GM23338 (cell line): ENCODE measurements at regions not wholly inside any gene's neighbourhood (a gene's known extent, or its start where the extent isn't known, plus 50 kb on each side); places are given as distances from the start of the nearest gene placed in this dataset.

Source experiments
- CREB1 ChIP-seq: fragments of 250-450 bp; sonication (Bioruptor Pico); IDR thresholded peaks from 2 replicates; pipeline ENCODE4 v1.5.0; 2020; ENCODE audit warnings: low read depth, mild to moderate bottlenecking, moderate library complexity
- EZH2 ChIP-seq: fragments of 200-600 bp; sonication (generic); IDR thresholded peaks from one replicate; pipeline ENCODE4 v1.8.0; 2017; ENCODE audit warnings: antibody characterized with exemption, mild to moderate bottlenecking, low read depth; ENCODE audit not compliant: unreplicated experiment
- EZH2phosphoT487 ChIP-seq: fragments of 200-600 bp; sonication (generic); IDR thresholded peaks from one replicate; pipeline ENCODE4 v1.8.1; 2018; ENCODE audit warnings: antibody characterized with exemption; ENCODE audit not compliant: unreplicated experiment
- JUNB ChIP-seq: IDR thresholded peaks from one replicate; pipeline ENCODE4 v1.6.1; 2016; ENCODE audit warnings: antibody characterized with exemption; ENCODE audit not compliant: unreplicated experiment
- POLR2AphosphoS5 ChIP-seq: IDR thresholded peaks from 2 replicates; pipeline ENCODE4 v1.6.1; 2016; ENCODE audit warnings: antibody characterized with exemption, low read depth
- STAT1 ChIP-seq: IDR thresholded peaks from one replicate; pipeline ENCODE4 v1.6.1; 2016; ENCODE audit warnings: antibody characterized with exemption; ENCODE audit not compliant: unreplicated experiment
- TF ChIP-seq, protein P1 (sequence below), 2 experiments: fragments of 200-600 bp in 1 of 2; sonication (generic) in 1 of 2; conservative IDR thresholded peaks; 2 replicates each; pipeline versions ENCODE4 v1.5.1 to v1.6.1; 2016 to 2017; ENCODE audit warnings: antibody characterized with exemption in 2 of 2, low read depth in 2 of 2, mild to moderate bottlenecking in 2 of 2, moderate library complexity in 1 of 2
- TF ChIP-seq, protein P2 (sequence below): IDR thresholded peaks from one replicate; pipeline ENCODE4 v1.6.1; 2018; ENCODE audit warnings: antibody characterized with exemption; ENCODE audit not compliant: unreplicated experiment
- TF ChIP-seq, protein P3 (sequence below): IDR thresholded peaks from 2 replicates; pipeline ENCODE4 v1.6.1; 2016; ENCODE audit warnings: antibody characterized with exemption

DNA sequence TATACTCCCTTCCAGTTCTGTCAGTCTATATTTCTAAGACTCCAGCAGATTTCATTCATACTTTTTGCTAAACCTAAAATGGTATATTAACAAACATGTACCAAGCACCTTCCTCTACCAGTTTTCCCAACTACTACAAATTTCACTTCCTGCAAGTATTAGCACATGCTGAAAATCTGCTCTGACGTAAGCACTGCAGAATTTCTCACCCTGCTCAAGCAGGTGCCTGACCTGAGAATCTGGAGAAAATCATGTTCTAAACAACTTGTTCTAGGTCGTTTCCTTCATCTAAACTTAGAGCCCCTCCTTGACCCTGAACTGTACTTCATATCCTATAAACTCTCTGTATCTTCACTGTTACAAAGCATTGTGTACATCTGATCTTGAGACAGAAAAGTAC is 380.7 kb upstream of the NOCT start:
- TF ChIP-seq, protein P1, sequence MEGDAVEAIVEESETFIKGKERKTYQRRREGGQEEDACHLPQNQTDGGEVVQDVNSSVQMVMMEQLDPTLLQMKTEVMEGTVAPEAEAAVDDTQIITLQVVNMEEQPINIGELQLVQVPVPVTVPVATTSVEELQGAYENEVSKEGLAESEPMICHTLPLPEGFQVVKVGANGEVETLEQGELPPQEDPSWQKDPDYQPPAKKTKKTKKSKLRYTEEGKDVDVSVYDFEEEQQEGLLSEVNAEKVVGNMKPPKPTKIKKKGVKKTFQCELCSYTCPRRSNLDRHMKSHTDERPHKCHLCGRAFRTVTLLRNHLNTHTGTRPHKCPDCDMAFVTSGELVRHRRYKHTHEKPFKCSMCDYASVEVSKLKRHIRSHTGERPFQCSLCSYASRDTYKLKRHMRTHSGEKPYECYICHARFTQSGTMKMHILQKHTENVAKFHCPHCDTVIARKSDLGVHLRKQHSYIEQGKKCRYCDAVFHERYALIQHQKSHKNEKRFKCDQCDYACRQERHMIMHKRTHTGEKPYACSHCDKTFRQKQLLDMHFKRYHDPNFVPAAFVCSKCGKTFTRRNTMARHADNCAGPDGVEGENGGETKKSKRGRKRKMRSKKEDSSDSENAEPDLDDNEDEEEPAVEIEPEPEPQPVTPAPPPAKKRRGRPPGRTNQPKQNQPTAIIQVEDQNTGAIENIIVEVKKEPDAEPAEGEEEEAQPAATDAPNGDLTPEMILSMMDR (conservative IDR thresholded peaks at IDR 0.05; ENCODE audit: low read depth in 2 of 2): no peak
- TF ChIP-seq STAT1: no peak
- no peak for TF ChIP-seq EZH2phosphoT487
- TF ChIP-seq POLR2AphosphoS5: no peak
- TF ChIP-seq JUNB: no peak
- no peak for TF ChIP-seq EZH2
- TF ChIP-seq, protein P2, sequence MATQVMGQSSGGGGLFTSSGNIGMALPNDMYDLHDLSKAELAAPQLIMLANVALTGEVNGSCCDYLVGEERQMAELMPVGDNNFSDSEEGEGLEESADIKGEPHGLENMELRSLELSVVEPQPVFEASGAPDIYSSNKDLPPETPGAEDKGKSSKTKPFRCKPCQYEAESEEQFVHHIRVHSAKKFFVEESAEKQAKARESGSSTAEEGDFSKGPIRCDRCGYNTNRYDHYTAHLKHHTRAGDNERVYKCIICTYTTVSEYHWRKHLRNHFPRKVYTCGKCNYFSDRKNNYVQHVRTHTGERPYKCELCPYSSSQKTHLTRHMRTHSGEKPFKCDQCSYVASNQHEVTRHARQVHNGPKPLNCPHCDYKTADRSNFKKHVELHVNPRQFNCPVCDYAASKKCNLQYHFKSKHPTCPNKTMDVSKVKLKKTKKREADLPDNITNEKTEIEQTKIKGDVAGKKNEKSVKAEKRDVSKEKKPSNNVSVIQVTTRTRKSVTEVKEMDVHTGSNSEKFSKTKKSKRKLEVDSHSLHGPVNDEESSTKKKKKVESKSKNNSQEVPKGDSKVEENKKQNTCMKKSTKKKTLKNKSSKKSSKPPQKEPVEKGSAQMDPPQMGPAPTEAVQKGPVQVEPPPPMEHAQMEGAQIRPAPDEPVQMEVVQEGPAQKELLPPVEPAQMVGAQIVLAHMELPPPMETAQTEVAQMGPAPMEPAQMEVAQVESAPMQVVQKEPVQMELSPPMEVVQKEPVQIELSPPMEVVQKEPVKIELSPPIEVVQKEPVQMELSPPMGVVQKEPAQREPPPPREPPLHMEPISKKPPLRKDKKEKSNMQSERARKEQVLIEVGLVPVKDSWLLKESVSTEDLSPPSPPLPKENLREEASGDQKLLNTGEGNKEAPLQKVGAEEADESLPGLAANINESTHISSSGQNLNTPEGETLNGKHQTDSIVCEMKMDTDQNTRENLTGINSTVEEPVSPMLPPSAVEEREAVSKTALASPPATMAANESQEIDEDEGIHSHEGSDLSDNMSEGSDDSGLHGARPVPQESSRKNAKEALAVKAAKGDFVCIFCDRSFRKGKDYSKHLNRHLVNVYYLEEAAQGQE: no peak
- no peak for TF ChIP-seq CREB1
- TF ChIP-seq, protein P3, sequence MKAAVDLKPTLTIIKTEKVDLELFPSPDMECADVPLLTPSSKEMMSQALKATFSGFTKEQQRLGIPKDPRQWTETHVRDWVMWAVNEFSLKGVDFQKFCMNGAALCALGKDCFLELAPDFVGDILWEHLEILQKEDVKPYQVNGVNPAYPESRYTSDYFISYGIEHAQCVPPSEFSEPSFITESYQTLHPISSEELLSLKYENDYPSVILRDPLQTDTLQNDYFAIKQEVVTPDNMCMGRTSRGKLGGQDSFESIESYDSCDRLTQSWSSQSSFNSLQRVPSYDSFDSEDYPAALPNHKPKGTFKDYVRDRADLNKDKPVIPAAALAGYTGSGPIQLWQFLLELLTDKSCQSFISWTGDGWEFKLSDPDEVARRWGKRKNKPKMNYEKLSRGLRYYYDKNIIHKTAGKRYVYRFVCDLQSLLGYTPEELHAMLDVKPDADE: no peak
